Upper lobe of left lung (tissue), 6 donors: ENCODE measurements at regions not wholly inside any gene's neighbourhood (a gene's known extent, or its start where the extent isn't known, plus 50 kb on each side); places are given as distances from the start of the nearest gene placed in this dataset.

Source experiments
- ATAC-seq, 2 donors: fragments of 200-7000 bp; cut with Tn5 transposase; one replicate each; pipeline ENCODE4 v1.9.1; 2022; ENCODE audit warnings: mild to moderate bottlenecking in 2 of 2, moderate library complexity in 2 of 2; ENCODE audit not compliant: low FRiP score in 2 of 2
- DNase-seq, 2 donors: peaks; one replicate each; pipeline ENCODE4 v3.0.0-alpha.2; 2019 to 2020
- H3K27ac ChIP-seq, 4 donors: fragments of 200-600 bp; sonication (generic); one replicate each; pipeline ENCODE4 v1.5.1; 2016 to 2019
- H3K27me3 ChIP-seq, 4 donors: fragments of 200-600 bp; sonication (generic); one replicate each; pipeline ENCODE4 v1.5.1; 2017 to 2019
- H3K36me3 ChIP-seq, 4 donors: fragments of 200-600 bp; sonication (generic); one replicate each; pipeline ENCODE4 v1.5.1; 2016 to 2019
- H3K4me1 ChIP-seq, 4 donors: fragments of 200-600 bp; sonication (generic); one replicate each; pipeline ENCODE4 v1.5.1; 2018 to 2019
- H3K4me3 ChIP-seq, 4 donors: fragments of 200-600 bp; sonication (generic); one replicate each; pipeline ENCODE4 v1.5.1; 2017 to 2019; ENCODE audit warnings: mild to moderate bottlenecking in 2 of 4, moderate library complexity in 1 of 4
- H3K9me3 ChIP-seq, 4 donors: fragments of 200-600 bp; sonication (generic); one replicate each; pipeline ENCODE4 v1.5.1; 2018 to 2019
- EP300 ChIP-seq, 4 donors: sonication (generic); formaldehyde crosslinking; IDR thresholded peaks; one replicate each; pipeline ENCODE4 v1.5.1; 2017; ENCODE audit warnings: antibody characterized with exemption in 4 of 4, control low read depth in 2 of 4
- POLR2A ChIP-seq, 4 donors: fragments of 450-650 bp; IDR thresholded peaks; one replicate each; pipeline ENCODE4 v1.5.1; 2016 to 2017; ENCODE audit warnings: antibody characterized with exemption in 4 of 4, mild to moderate bottlenecking in 2 of 4
- POLR2AphosphoS5 ChIP-seq, 2 donors: sonication (generic); formaldehyde crosslinking; IDR thresholded peaks; one replicate each; pipeline ENCODE4 v1.5.1; 2017; ENCODE audit warnings: antibody characterized with exemption in 2 of 2
- WGBS, 2 donors: methylation state at CpG; one replicate each; pipeline ENCODE4 v1.1.5; 2017 to 2018; 5-methylcytosine and 5-hydroxymethylcytosine counted together
- TF ChIP-seq, protein P1 (sequence below), 6 experiments: fragments of 450-650 bp in 4 of 6; fragments of 200-600 bp in 2 of 6; sonication (generic) in 2 of 6; IDR thresholded peaks; one replicate each; pipeline ENCODE4 v1.5.1; 2016 to 2019; ENCODE audit warnings: antibody characterized with exemption in 6 of 6
- donor health status: DM: no; HTN: no; CAD: no; lungs with moderate emphysema.
- donor health status: DM: no; HTN: yes; CAD: no; lungs with severe emphysema.

- H3K36me3 ChIP-seq: no peaks in the 10 kb centered on the region
- no peaks in the 10 kb centered on the region for H3K27me3 ChIP-seq
- no peak overlapping the region for H3K27ac ChIP-seq
- ATAC-seq (no peak), DNase-seq (no peak)
- no peaks in the 10 kb centered on the region for H3K4me1 ChIP-seq
- TF ChIP-seq POLR2AphosphoS5 (IDR thresholded peaks at IDR 0.05) (no peak), EP300 (IDR thresholded peaks at IDR 0.05) (no peak), POLR2A (IDR thresholded peaks at IDR 0.05) (no peak)
- TF ChIP-seq, protein P1, sequence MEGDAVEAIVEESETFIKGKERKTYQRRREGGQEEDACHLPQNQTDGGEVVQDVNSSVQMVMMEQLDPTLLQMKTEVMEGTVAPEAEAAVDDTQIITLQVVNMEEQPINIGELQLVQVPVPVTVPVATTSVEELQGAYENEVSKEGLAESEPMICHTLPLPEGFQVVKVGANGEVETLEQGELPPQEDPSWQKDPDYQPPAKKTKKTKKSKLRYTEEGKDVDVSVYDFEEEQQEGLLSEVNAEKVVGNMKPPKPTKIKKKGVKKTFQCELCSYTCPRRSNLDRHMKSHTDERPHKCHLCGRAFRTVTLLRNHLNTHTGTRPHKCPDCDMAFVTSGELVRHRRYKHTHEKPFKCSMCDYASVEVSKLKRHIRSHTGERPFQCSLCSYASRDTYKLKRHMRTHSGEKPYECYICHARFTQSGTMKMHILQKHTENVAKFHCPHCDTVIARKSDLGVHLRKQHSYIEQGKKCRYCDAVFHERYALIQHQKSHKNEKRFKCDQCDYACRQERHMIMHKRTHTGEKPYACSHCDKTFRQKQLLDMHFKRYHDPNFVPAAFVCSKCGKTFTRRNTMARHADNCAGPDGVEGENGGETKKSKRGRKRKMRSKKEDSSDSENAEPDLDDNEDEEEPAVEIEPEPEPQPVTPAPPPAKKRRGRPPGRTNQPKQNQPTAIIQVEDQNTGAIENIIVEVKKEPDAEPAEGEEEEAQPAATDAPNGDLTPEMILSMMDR (IDR thresholded peaks at IDR 0.05): no peak
- 69 to 70% methylated on average over 11 of the region's 11 CpGs for WGBS, 2 donors
- H3K9me3 ChIP-seq: no peaks in the 10 kb centered on the region
- no peak overlapping the region for H3K4me3 ChIP-seq
Measured at GRCh38 chr11:96447208-96448110, 57.6 kb downstream of the JRKL start.

GRCh38 chr11:96448225-96448624 is 58.4 kb downstream of the JRKL start:
- Histone ChIP-seq H3K4me1 (no peaks in the 10 kb centered on the region), H3K36me3 (no peaks in the 10 kb centered on the region), H3K27me3 (no peaks in the 10 kb centered on the region), H3K4me3 (no peak overlapping the region), H3K9me3 (no peaks in the 10 kb centered on the region), H3K27ac (no peak overlapping the region)
- DNase-seq: no peak
- 61 to 63% methylated on average over 3 of the region's 3 CpGs for WGBS, 2 donors
- no peak for TF ChIP-seq POLR2AphosphoS5 (IDR thresholded peaks at IDR 0.05)
- no peak for ATAC-seq

DNA sequence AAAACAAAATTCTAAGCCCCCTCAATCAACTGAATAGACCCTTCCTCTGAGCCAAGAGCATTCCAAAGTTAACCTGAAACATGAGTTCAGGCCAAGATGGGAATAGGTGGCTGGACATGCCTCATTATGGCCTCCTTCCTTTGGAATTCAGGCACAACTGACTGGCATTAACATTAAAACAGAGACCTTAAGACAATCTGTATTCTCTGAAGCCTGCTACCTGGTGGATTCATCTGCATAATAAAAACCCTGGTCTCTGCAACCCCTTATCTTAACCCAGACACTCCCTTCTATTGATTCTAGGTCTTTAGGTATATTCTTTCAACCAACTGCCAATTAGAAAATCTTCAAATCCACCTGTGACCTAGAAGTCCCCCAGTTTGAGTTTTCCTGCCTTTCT is 66.3 kb downstream of the JRKL start:
- Histone ChIP-seq H3K4me3 (no peak overlapping the region), H3K9me3 (no peaks in the 10 kb centered on the region), H3K4me1 (no peaks in the 10 kb centered on the region), H3K36me3 (no peaks in the 10 kb centered on the region), H3K27me3 (no peaks in the 10 kb centered on the region), H3K27ac (no peak overlapping the region)
- TF ChIP-seq, protein P1 (IDR thresholded peaks at IDR 0.05): no peak
- TF ChIP-seq POLR2A (IDR thresholded peaks at IDR 0.05): no peak
- TF ChIP-seq EP300 (IDR thresholded peaks at IDR 0.05): no peak
- TF ChIP-seq POLR2AphosphoS5 (IDR thresholded peaks at IDR 0.05): no peak
- no peak for ATAC-seq
- DNase-seq: no peak

DNA sequence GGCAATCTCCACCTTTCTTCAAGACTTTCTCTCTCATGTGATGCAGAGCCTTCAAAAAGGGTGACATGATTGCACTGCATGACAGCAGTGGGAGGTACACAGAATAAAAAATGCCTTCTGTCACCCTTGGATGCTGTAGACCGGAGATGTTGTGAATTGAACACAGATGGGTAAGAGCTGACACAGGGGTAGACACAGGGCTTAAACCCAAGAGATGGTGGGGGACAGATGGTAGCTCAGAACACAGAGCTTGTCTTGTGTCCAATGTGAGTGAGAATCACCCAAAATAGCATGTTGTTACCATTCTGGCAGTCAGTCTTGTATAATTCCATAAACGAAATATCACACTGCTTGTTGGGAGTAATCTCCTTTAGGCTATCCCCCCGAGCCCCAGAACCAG is 69.9 kb downstream of the JRKL start:
- Histone ChIP-seq H3K9me3 (no peaks in the 10 kb centered on the region), H3K36me3 (no peaks in the 10 kb centered on the region), H3K27ac (no peak overlapping the region), H3K4me1 (peaks cover 0 to 9% (median 8%) of the 10 kb centered on the region in 4 donors), H3K27me3 (no peaks in the 10 kb centered on the region), H3K4me3 (no peak overlapping the region)
- DNase-seq: no peak
- TF ChIP-seq, protein P1 (IDR thresholded peaks at IDR 0.05): no peak
- TF ChIP-seq POLR2AphosphoS5 (IDR thresholded peaks at IDR 0.05) (no peak), POLR2A (IDR thresholded peaks at IDR 0.05) (no peak), EP300 (IDR thresholded peaks at IDR 0.05) (no peak)
- 72 to 78% methylated on average over 3 of the region's 3 CpGs for WGBS, 2 donors
- ATAC-seq: no peak

GRCh38 chr11:96461871-96462270 is 72.1 kb downstream of the JRKL start:
- WGBS, 2 donors: 38 to 49% methylated on average over 2 of the region's 2 CpGs
- no peak overlapping the region for H3K27ac ChIP-seq
- no peak for DNase-seq
- no peaks in the 10 kb centered on the region for H3K36me3 ChIP-seq
- TF ChIP-seq POLR2A (IDR thresholded peaks at IDR 0.05) (no peak), EP300 (IDR thresholded peaks at IDR 0.05) (no peak), POLR2AphosphoS5 (IDR thresholded peaks at IDR 0.05) (no peak)
- TF ChIP-seq, protein P1 (IDR thresholded peaks at IDR 0.05): no peak
- H3K9me3 ChIP-seq: no peaks in the 10 kb centered on the region
- ATAC-seq: no peak
- no peak overlapping the region for H3K4me3 ChIP-seq
- no peaks in the 10 kb centered on the region for H3K27me3 ChIP-seq
- peaks cover 3 to 9% (median 8%) of the 10 kb centered on the region in 4 donors for H3K4me1 ChIP-seq
